ENCODE measurements at regions not wholly inside any gene's neighbourhood (a gene's known extent, or its start where the extent isn't known, plus 50 kb on each side); places are given as distances from the start of the nearest gene placed in this dataset.
A peak's percentile ranks its signal among the peaks of the same experiment; 100 is the strongest.

- H3K27me3 ChIP-seq (ENCODE audit: insufficient read depth, insufficient read length): no peaks in the 10 kb centered on the region
- no peaks in the 10 kb centered on the region for H3K36me3 ChIP-seq (ENCODE audit: insufficient read depth, insufficient read length, low read length)
- peak; percentile 28 for DNase-seq (ENCODE audit: low read depth, low spot score)
- TF ChIP-seq ZNF274 (IDR thresholded peaks at IDR 0.05; ENCODE audit: low read depth, low read length) (no peak), SUZ12 (IDR thresholded peaks at IDR 0.05; ENCODE audit: extremely low read depth, insufficient read depth, insufficient read length) (no peak), YY1 (IDR thresholded peaks at IDR 0.05; ENCODE audit: insufficient read depth, insufficient read length) (no peak)
- H3K9me3 ChIP-seq (ENCODE audit: insufficient read depth, low read length): no peaks in the 10 kb centered on the region
- no peak overlapping the region for H3K9ac ChIP-seq (ENCODE audit: insufficient read length, low read depth)
- H3K4me1 ChIP-seq (ENCODE audit: insufficient read depth, insufficient read length): peaks cover 20% of the 10 kb centered on the region
- no peak overlapping the region for H3K4me3 ChIP-seq (ENCODE audit: insufficient read length, low read depth)
Measured at GRCh38 chr20:50281831-50282591, 91.4 kb downstream of the CEBPB start.

DNA sequence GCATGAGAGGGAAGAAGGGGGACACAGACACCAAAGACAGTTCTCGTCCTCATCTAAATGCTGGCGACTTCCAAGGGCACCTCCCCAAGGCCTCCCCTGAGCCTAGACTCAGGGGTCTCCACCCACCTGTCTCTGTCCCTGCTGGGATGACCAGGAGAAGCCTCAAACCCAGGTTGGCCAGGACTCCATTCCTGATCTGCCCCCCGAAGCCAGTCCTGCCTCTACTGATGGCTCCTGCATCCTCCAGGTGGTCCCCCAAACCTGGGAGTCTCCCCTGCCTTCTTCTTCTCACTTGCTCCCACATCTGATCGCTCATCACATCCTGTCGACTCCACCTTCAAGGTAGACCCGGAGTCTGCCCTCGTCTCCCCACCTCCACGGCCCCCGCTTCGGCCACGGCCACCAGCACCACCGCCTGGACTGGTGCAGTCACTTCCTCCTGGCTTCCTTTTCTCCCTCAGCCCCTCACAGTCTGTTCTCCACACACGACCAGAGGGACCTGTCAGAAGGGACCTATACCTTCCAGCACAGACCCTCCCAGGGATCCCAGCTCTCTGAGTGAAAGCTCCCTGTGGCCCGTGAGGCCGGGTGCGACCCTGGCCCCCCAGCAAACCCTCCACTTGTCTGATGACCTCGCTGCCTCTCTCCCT, 92.1 kb downstream of the CEBPB start:
- H3K9ac ChIP-seq (ENCODE audit: insufficient read length, low read depth): no peak overlapping the region
- no peaks in the 10 kb centered on the region for H3K27me3 ChIP-seq (ENCODE audit: insufficient read depth, insufficient read length)
- no peak overlapping the region for H3K4me3 ChIP-seq (ENCODE audit: insufficient read length, low read depth)
- H3K4me1 ChIP-seq (ENCODE audit: insufficient read depth, insufficient read length): peaks cover 22% of the 10 kb centered on the region
- DNase-seq (ENCODE audit: low read depth, low spot score): no peak
- TF ChIP-seq SUZ12 (IDR thresholded peaks at IDR 0.05; ENCODE audit: extremely low read depth, insufficient read depth, insufficient read length): no peak
- H3K36me3 ChIP-seq (ENCODE audit: insufficient read depth, insufficient read length, low read length): no peaks in the 10 kb centered on the region
- no peaks in the 10 kb centered on the region for H3K9me3 ChIP-seq (ENCODE audit: insufficient read depth, low read length)

DNA sequence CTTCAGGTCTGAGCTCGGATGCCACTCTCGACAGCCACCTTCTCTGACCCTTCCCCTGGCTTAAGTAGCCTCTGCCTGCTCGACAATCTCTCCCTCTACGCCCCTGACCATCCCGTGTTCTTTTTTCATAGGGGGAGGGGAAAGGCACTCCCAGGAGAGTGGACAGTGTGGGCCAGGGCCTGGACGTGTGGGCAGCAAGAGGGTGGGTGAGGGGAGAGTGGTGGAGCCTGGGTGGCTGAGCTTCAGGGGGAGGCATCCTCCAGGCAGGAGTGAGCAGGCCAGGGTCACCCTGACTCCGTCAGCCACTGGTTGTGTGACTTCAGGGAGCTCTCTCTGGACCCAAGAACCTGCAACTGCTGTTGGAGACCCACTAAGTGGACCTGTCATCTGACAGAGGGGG, 92.7 kb downstream of the CEBPB start:
- Histone ChIP-seq H3K9ac (ENCODE audit: insufficient read length, low read depth) (peak overlapping the region; percentile 34), H3K4me1 (ENCODE audit: insufficient read depth, insufficient read length) (peaks cover 19% of the 10 kb centered on the region), H3K36me3 (ENCODE audit: insufficient read depth, insufficient read length, low read length) (no peaks in the 10 kb centered on the region), H3K9me3 (ENCODE audit: insufficient read depth, low read length) (no peaks in the 10 kb centered on the region), H3K27me3 (ENCODE audit: insufficient read depth, insufficient read length) (no peaks in the 10 kb centered on the region), H3K4me3 (ENCODE audit: insufficient read length, low read depth) (no peak overlapping the region)
- no peak for TF ChIP-seq YY1 (IDR thresholded peaks at IDR 0.05; ENCODE audit: insufficient read depth, insufficient read length)
- TF ChIP-seq ZNF274 (IDR thresholded peaks at IDR 0.05; ENCODE audit: low read depth, low read length): no peak
- no peak for TF ChIP-seq SUZ12 (IDR thresholded peaks at IDR 0.05; ENCODE audit: extremely low read depth, insufficient read depth, insufficient read length)
- no peak for DNase-seq (ENCODE audit: low read depth, low spot score)

- TF ChIP-seq ZNF274 (IDR thresholded peaks at IDR 0.05; ENCODE audit: low read depth, low read length) (no peak), YY1 (IDR thresholded peaks at IDR 0.05; ENCODE audit: insufficient read depth, insufficient read length) (no peak), SUZ12 (IDR thresholded peaks at IDR 0.05; ENCODE audit: extremely low read depth, insufficient read depth, insufficient read length) (no peak)
- H3K36me3 ChIP-seq (ENCODE audit: insufficient read depth, insufficient read length, low read length): no peaks in the 10 kb centered on the region
- DNase-seq (ENCODE audit: low read depth, low spot score): no peak
- peak overlapping the region; percentile 1 for H3K9ac ChIP-seq (ENCODE audit: insufficient read length, low read depth)
- H3K9me3 ChIP-seq (ENCODE audit: insufficient read depth, low read length): no peaks in the 10 kb centered on the region
- H3K4me3 ChIP-seq (ENCODE audit: insufficient read length, low read depth): no peak overlapping the region
- H3K27me3 ChIP-seq (ENCODE audit: insufficient read depth, insufficient read length): no peaks in the 10 kb centered on the region
- peaks cover 19% of the 10 kb centered on the region for H3K4me1 ChIP-seq (ENCODE audit: insufficient read depth, insufficient read length)
Measured at GRCh38 chr20:50283922-50284810, 93.5 kb downstream of the CEBPB start.

GRCh38 chr20:50284811-50285375, 94.3 kb downstream of the CEBPB start:
- Histone ChIP-seq H3K9ac (ENCODE audit: insufficient read length, low read depth) (no peak overlapping the region), H3K4me1 (ENCODE audit: insufficient read depth, insufficient read length) (peaks cover 19% of the 10 kb centered on the region), H3K4me3 (ENCODE audit: insufficient read length, low read depth) (no peak overlapping the region), H3K27me3 (ENCODE audit: insufficient read depth, insufficient read length) (no peaks in the 10 kb centered on the region), H3K9me3 (ENCODE audit: insufficient read depth, low read length) (no peaks in the 10 kb centered on the region), H3K36me3 (ENCODE audit: insufficient read depth, insufficient read length, low read length) (no peaks in the 10 kb centered on the region)
- TF ChIP-seq SUZ12 (IDR thresholded peaks at IDR 0.05; ENCODE audit: extremely low read depth, insufficient read depth, insufficient read length): no peak
- TF ChIP-seq YY1 (IDR thresholded peaks at IDR 0.05; ENCODE audit: insufficient read depth, insufficient read length): no peak
- TF ChIP-seq ZNF274 (IDR thresholded peaks at IDR 0.05; ENCODE audit: low read depth, low read length): no peak
- DNase-seq (ENCODE audit: low read depth, low spot score): no peak

GRCh38 chr20:50285376-50286173, 94.9 kb downstream of the CEBPB start:
- Histone ChIP-seq H3K9me3 (ENCODE audit: insufficient read depth, low read length) (no peaks in the 10 kb centered on the region), H3K4me3 (ENCODE audit: insufficient read length, low read depth) (no peak overlapping the region), H3K4me1 (ENCODE audit: insufficient read depth, insufficient read length) (peaks cover 19% of the 10 kb centered on the region), H3K27me3 (ENCODE audit: insufficient read depth, insufficient read length) (no peaks in the 10 kb centered on the region), H3K36me3 (ENCODE audit: insufficient read depth, insufficient read length, low read length) (no peaks in the 10 kb centered on the region), H3K9ac (ENCODE audit: insufficient read length, low read depth) (no peak overlapping the region)
- TF ChIP-seq SUZ12 (IDR thresholded peaks at IDR 0.05; ENCODE audit: extremely low read depth, insufficient read depth, insufficient read length): no peak
- no peak for DNase-seq (ENCODE audit: low read depth, low spot score)

Data from NT2/D1 (cell line).